Activated CD8-positive, alpha-beta memory T cell treated with anti-CD3 and anti-CD28 coated beads for 36 hours (primary cell): ENCODE measurements at regions not wholly inside any gene's neighbourhood (a gene's known extent, or its start where the extent isn't known, plus 50 kb on each side); places are given as distances from the start of the nearest gene placed in this dataset.
"Not testable (repeated sequence)": the region's sequence is repeated elsewhere in the genome, so short reads cannot be mapped to it uniquely, and the experiment has no call there.

Experiments used
- CTCF ChIA-PET: fragments of 350-600 bp; sonication (Branson Sonifier 250); formaldehyde crosslinking; loops from one replicate; lab custom pipeline; 2021; ENCODE audit warnings: antibody characterized with exemption; lab: Charles Lee
- POLR2A ChIA-PET: fragments of 350-600 bp; sonication (Branson Sonifier 250); formaldehyde crosslinking; loops from one replicate; lab custom pipeline; 2021; ENCODE audit warnings: antibody characterized with exemption; lab: Charles Lee

DNA sequence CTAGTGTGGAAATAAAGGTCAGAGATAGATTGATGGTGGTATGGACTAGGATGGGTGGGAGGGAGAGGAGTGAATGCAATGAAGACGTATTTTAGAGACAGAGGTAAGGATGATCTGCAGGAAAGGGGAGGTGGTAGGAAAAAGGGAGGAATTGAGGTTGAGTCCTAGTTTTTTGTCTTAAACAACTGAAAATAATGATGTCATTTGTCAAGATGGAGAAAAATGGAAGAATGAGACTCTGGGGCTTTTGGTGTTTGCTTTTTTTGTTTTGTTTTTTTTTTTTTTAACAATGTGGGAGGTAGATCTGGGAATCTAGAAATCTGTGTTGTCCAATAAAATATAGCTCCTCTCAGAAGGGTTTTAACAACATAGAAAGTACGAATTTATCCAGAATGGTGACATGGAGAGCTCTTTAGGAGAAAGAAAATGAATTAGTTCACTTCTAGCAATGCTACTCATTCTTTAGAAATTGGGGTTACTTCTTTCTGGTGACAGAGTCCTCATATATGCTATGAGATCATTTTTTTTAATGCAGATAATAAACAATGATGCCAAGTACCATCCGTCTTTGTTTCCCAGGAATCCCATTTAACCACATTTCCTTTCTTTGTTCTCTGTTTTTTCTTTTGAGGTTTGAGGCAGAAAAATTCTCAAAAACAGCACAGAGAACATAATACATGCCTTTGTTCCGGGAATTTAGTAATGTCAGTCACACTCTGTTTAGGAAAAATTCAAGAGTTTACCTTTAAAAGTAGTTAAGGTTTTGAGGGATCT, 225.3 kb upstream of the COX10 start:
- ChIA-PET POLR2A (no interaction called here), CTCF (interaction anchor here (0.6 kb wide), 1 partner anchor 32 kb away, joined by 3 read pairs; no protein-coding TSS in a partner anchor)

GRCh38 chr17:13851889-13852288, 217.4 kb upstream of the COX10 start:
- ChIA-PET CTCF (no interaction called here), POLR2A (no interaction called here)

DNA sequence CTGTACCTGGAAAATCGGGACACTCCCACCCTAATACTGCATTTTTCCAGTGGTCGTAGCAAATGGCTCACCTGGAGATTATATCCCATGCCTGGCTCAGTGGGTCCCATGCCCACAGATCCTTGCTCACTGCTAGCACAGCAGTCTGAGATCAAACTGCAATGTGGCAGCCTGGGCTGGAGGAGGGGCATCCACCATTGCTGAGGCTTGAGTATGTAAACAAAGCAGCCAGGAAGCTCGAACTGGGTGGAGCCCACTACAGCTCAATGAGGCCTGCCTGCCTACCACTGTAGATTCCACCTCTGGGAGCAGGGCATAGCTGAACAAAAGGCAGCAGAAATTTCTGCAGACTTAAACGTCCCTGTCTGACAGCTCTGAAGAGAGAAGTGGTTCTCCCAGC, 213.6 kb upstream of the COX10 start:
- CTCF ChIA-PET, POLR2A ChIA-PET: not testable (repeated sequence)

GRCh38 chr17:13862346-13862745, 207.0 kb upstream of the COX10 start:
- ChIA-PET CTCF (no interaction called here), POLR2A (no interaction called here)

DNA sequence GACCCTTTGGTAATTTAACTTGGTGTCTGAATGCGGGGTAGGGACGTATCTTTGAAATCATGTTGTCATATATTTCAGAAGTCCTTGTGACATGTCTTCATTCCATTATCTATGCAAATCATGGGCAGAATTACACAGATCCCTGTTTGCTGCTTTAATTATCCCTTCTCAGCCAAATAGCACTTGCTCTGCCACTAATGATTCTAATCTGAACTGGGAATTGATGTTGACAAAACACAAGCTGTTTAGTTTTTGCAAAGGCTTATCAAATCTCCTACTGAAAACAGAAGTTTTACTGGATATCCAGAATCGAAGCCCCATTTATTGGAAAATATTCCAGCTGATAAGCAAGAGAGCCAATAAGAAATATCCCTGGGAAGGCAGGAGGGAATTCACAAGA, 205.9 kb upstream of the COX10 start:
- ChIA-PET POLR2A (no interaction called here), CTCF (no interaction called here)

DNA sequence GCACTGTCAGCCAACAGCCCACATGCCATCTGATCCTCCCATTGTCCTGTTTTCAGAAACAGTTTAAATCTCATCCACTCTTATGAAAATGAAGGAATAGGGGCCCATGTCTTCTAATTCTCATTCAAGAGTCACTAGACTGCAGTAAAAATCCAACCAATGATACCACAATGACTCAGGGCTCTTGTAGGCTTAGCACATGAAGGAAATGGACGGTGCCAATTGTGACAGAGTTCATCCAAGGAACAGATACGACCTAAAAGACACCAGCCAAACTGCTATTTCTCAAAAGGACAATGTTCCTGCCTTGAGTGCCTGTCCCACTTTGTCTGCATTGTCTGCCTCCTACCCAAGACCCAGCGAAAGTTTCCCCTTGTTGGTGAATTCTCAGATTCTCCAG, 204.8 kb upstream of the COX10 start:
- CTCF ChIA-PET = interaction anchor here (1.4 kb wide), 1 partner anchor 10 kb away, joined by 3 read pairs; no protein-coding TSS in a partner anchor
- POLR2A ChIA-PET = no interaction called here

DNA sequence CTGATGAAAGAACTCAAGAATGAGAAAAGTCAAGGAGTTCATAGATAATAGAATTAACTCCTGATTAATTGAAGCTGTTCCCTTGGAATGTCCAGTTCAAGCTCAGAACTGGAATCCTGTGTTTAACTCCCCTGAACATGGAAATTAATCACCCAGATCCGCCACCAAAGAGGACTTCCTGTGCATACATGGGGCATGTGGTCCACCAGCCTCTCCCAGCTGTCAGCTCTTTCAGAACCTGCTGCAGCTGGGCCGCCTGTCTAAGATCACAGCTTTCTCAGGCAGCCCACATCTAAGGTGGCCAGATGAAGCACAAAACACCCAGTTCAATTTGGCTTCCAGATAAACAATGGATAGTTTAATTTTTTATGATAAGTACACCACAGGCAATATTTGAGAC, 203.7 kb upstream of the COX10 start:
- POLR2A ChIA-PET = no interaction called here
- CTCF ChIA-PET = interaction anchor here (1.4 kb wide), 1 partner anchor 11 kb away, joined by 3 read pairs; no protein-coding TSS in a partner anchor

- POLR2A ChIA-PET = no interaction called here
- CTCF ChIA-PET = no interaction called here
These were observed 199.9 kb upstream of the COX10 start for GRCh38 chr17:13869331-13869940.

- POLR2A ChIA-PET = no interaction called here
- CTCF ChIA-PET = no interaction called here
These were observed 198.0 kb upstream of the COX10 start for GRCh38 chr17:13871261-13871660.

DNA sequence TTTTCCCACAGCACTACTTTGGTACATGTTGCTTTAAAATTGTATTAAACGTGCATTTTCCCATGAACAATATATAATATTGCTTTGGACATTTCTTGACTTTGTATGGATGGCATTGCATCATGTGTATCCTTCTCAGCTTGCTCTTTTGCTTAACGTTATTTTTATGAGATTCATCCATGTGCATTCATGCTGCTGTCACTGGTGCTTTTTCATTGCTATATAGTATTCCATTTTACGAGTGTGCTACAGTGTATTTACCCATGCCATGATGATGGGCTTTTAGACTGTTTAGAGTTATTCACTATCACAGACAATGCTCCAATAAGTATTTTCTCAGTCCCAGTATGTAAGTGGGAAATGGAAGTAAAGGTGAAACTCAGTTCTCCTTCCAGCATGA, 195.2 kb upstream of the COX10 start:
- CTCF ChIA-PET = no interaction called here
- POLR2A ChIA-PET = no interaction called here

DNA sequence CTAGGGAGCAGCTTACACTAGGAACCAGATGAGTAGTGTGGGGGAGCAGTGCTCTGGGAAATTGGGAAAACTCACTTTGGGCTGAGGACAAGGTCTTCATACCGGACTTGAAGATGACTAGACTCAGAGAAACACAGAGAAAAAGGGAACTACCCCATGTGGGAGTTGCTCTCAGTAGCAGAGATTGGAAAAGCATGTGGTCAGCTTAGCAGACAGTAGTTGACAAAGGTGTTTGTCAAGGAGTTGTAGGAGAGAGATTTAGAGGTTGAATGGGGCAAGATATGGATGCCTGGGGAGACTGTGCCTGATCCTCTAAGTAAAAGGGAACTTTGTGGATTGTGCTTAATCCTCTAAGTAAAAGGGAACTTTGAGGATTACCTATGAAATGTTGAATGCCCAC, 194.5 kb upstream of the COX10 start:
- POLR2A ChIA-PET = no interaction called here
- CTCF ChIA-PET = no interaction called here

DNA sequence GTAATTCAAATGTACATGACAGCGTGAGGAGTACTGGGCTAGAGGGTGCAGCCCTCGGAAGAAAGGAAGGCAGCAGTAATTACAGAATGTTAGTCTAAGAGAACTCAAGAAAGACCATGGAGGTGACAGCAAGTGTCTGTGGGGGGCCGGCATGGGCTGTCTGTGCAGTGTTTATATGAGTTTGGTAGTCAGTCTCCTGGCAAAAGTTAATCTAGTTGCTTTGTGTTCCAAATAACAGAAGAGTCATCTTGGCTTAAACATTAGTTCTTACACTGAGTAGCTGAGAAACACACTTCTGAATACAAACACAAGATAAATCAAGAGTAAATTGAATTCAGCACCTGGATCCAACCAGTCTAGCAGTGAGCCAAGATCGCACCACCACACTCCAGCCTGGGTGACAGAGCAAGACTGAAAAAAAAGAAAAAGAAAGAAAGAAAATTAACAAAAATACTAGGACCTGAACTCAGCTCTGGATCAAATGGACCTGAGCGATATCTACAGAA, 189.3 kb upstream of the COX10 start:
- POLR2A ChIA-PET = no interaction called here
- CTCF ChIA-PET = no interaction called here

DNA sequence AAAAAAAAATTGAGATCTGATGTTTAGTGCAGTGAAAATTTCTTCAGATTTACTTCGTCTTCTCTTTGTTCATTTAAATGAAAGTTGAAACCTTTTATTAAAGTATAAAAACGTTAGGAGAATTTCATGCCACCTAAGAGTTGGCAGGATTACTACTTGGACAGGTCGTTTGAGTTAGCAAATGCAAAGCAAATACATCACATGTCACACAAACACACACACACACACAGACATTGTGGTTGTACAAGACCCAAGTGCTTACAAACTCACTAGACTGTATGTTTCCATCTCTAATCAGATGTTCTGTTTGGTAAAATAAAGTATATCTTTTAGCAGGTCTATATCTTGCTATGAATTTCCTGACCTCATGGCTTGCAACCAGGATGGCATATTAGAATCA, 185.6 kb upstream of the COX10 start:
- CTCF ChIA-PET = no interaction called here

GRCh38 chr17:13884347-13884746, 185.0 kb upstream of the COX10 start:
- ChIA-PET POLR2A (no interaction called here), CTCF (no interaction called here)

More for the DNA sequence above, 185.6 kb upstream of the COX10 start:
- POLR2A ChIA-PET = no interaction called here

- CTCF ChIA-PET = no interaction called here
These were observed 183.8 kb upstream of the COX10 start for GRCh38 chr17:13885550-13885949.

DNA sequence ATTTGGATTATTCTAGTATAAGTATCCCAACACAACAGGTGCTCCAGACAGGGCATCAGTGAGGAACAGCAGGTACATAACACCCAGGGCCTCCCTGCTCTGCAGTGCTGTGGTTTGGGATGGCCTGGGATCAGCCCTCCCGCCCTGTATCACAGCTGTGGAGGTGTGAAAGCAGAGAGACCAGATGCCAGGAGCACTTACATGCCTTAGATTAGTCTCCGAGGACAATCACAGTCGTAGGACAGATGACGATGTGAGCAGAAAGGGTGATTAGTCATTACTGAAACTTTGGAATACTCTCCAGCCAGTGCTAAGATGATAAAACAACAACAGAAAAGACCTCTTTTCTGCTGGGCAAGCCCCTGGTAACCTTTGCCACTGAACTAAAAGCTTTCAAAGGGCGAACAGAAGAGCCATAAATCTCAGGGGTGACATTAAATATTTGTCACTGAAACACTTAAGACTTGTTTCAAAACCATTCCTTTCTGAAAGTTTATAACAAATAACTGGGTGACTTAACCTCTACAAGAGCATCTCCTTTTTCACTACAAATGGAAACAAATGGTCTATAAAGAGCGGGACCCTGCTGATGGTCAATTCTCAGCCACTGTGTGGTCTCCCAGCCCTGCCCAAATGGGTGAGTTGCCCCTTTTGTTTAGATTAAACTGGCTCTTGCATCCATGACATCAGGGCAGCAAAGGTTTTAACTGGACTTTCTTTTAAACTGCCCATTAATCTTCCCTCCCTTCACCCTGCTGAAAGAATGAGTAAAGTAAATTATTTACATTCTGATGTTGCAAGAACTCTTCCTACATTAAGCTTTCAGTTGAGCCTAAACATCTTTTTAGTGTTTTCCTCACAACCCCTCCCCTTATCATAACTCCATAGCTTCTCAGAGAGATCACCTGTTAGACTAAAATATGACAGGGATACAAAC, 183.1 kb upstream of the COX10 start:
- ChIA-PET POLR2A (no interaction called here), CTCF (no interaction called here)

More at GRCh38 chr17:13885550-13885949, 183.8 kb upstream of the COX10 start:
- POLR2A ChIA-PET = no interaction called here

DNA sequence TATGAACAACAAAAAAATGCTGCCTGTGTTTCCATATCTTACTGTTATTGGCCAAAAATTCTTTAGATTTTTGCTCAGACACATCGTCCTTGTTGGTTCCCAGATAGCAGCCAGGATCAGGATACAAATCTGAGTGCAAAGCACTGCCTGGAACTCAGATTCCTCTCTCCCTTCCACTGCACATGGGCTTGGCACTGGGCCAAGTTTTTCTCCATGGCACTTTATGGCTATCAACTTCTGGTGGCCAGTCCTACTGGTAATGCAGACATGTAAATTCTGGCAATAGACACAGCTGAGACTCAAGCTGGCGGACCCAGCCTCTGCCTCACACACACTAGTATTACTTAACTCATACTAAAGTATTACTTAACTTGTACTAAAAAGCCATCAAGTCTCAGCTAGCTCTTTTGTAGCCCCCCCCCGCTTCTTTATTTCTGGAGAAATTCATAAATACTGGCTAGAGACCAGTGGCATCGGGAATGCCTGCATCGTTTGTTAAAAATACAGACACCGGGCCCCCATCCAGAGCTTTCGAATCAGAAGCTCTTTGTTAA, 181.2 kb upstream of the COX10 start:
- ChIA-PET CTCF (interaction anchor here (0.7 kb wide), 1 partner anchor 545 kb away, joined by 4 read pairs; no protein-coding TSS in a partner anchor), POLR2A (no interaction called here)

- CTCF ChIA-PET, POLR2A ChIA-PET: not testable (repeated sequence)
These were observed 160.3 kb upstream of the COX10 start for GRCh38 chr17:13908971-13909370.

DNA sequence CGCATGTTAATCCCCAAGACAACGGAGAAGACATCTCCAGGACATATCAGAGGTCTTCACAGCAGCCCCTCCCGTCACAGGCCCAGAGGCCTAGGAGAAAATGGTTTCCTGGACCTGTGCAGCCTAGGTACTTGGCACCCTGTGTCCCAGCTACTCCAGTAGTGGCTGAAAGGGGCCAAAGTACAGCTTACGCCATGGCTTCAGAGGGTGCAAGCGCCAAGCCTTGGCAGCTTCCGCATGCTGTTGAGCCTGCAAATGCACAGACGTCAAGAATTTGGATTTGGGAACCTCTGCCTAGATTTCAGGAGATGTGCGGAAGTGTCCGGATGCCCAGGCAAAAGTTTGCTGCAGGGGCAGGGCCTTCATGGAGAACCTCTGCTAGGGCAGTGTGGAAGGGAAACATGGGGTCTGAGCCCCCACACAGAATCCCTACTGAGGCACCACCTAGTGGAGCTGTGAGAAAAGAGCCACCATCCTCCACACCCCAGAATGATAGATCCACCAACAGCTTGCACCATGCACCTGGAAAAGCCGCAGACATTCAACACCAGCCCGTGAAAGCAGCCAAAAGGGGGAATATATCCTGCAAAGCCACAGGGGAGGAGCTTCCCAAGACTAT, 159.3 kb upstream of the COX10 start:
- POLR2A ChIA-PET = no interaction called here
- CTCF ChIA-PET = no interaction called here
